OCI-LY1 (cell line): ENCODE measurements at regions not wholly inside any gene's neighbourhood (a gene's known extent, or its start where the extent isn't known, plus 50 kb on each side); places are given as distances from the start of the nearest gene placed in this dataset.

ENCODE experiments used
- EZH2 ChIP-seq: fragments of 200-600 bp; sonication (generic), shearing (Covaris generic); IDR thresholded peaks from 2 replicates; pipeline ENCODE4 v1.8.0; 2017; ENCODE audit warnings: borderline replicate concordance, mixed run types, mild to moderate bottlenecking, antibody characterized with exemption, low read length, moderate library complexity, mixed read lengths
- TF ChIP-seq, protein P1 (sequence below): fragments of 200-600 bp; sonication (generic), shearing (Covaris generic); IDR thresholded peaks from 2 replicates; pipeline ENCODE4 v1.5.1; 2017; ENCODE audit warnings: mild to moderate bottlenecking, antibody characterized with exemption, low read length, moderate library complexity, mixed read lengths

- TF ChIP-seq, protein P1, sequence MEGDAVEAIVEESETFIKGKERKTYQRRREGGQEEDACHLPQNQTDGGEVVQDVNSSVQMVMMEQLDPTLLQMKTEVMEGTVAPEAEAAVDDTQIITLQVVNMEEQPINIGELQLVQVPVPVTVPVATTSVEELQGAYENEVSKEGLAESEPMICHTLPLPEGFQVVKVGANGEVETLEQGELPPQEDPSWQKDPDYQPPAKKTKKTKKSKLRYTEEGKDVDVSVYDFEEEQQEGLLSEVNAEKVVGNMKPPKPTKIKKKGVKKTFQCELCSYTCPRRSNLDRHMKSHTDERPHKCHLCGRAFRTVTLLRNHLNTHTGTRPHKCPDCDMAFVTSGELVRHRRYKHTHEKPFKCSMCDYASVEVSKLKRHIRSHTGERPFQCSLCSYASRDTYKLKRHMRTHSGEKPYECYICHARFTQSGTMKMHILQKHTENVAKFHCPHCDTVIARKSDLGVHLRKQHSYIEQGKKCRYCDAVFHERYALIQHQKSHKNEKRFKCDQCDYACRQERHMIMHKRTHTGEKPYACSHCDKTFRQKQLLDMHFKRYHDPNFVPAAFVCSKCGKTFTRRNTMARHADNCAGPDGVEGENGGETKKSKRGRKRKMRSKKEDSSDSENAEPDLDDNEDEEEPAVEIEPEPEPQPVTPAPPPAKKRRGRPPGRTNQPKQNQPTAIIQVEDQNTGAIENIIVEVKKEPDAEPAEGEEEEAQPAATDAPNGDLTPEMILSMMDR = no peak
- no peak for TF ChIP-seq EZH2
These were observed 1165.6 kb upstream of the ZEB2 start for GRCh38 chr2:145685383-145686050.
